Effector memory CD8-positive, alpha-beta T cell (primary cell): ENCODE measurements at regions not wholly inside any gene's neighbourhood (a gene's known extent, or its start where the extent isn't known, plus 50 kb on each side); places are given as distances from the start of the nearest gene placed in this dataset.
A peak's percentile ranks its signal among the peaks of the same experiment; 100 is the strongest.
"Not testable (repeated sequence)": the region's sequence is repeated elsewhere in the genome, so short reads cannot be mapped to it uniquely, and the experiment has no call there.

ENCODE experiments used
- ATAC-seq: fragments of 150-1000 bp; cut with Tn5 transposase; replicated peaks from 2 replicates; pipeline ENCODE4 v1.10.0; 2021; ENCODE audit warnings: mild to moderate bottlenecking, moderate library complexity
- DNase-seq, 3 experiments: peaks; one replicate each; pipeline ENCODE4 v3.0.0; 2021
- H3K27ac Mint-ChIP-seq, 2 donors: one replicate each; pipeline ENCODE4 v1.8.0; 2022; ENCODE audit warnings: mild to moderate bottlenecking in 2 of 2, mixed read lengths in 2 of 2, moderate library complexity in 2 of 2
- H3K27me3 Mint-ChIP-seq, 2 donors: one replicate each; pipeline ENCODE4 v1.8.0; 2022; ENCODE audit warnings: mixed read lengths in 2 of 2
- H3K36me3 Mint-ChIP-seq: one replicate; pipeline ENCODE4 v1.8.0; 2022; ENCODE audit warnings: mild to moderate bottlenecking, moderate library complexity, mixed read lengths; ENCODE audit not compliant: insufficient read depth
- H3K4me1 Mint-ChIP-seq, 2 donors: one replicate each; pipeline ENCODE4 v1.8.0; 2022; ENCODE audit warnings: low read depth in 2 of 2, mixed read lengths in 2 of 2
- H3K4me3 Mint-ChIP-seq, 2 donors: one replicate each; pipeline ENCODE4 v1.8.0; 2022; ENCODE audit warnings: mild to moderate bottlenecking in 2 of 2, mixed read lengths in 2 of 2, moderate library complexity in 2 of 2
- H3K9me3 Mint-ChIP-seq, 2 donors: one replicate each; pipeline ENCODE4 v1.8.0; 2022; ENCODE audit warnings: mixed read lengths in 2 of 2

DNA sequence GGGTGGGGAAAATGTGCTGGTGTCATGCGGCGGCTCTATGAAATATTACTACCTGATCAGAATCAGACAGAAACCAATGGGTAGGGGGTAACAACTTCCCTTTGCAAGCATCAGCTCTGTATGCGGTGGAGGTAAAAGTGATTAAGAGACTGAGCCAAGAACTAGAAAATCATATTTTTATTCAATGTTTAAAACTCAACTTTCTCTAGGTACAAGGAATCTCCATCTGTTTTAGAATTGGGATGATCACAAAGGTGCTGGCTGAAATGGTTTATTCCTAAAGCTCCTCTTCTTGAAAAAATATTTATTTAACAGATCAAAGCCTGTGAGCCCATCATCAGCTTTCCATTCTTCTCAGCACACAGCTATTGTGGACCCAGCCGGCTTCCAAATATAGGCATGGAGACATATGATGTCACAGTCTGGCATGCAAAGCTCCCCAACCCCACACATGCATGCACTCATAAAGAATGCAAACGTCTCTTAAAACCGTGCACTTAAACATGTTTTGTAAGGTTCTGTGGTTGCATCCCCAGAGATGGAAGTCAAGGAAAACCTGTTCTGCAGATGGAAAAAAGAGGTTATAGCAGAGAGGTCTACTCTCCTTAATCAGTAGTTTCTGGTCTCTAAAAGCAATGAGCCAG is 126.0 kb downstream of the SKIDA1 start:
- H3K4me3 Mint-ChIP-seq, result no peak overlapping the region
- no peaks in the 10 kb centered on the region for H3K36me3 Mint-ChIP-seq
- H3K27me3 Mint-ChIP-seq, result peaks cover 6 to 13% of the 10 kb centered on the region in 2 donors
- H3K9me3 Mint-ChIP-seq, result no peaks in the 10 kb centered on the region
- H3K4me1 Mint-ChIP-seq, result no peaks in the 10 kb centered on the region
- ATAC-seq (no peak), DNase-seq (no peak)
- H3K27ac Mint-ChIP-seq, result no peak overlapping the region

DNA sequence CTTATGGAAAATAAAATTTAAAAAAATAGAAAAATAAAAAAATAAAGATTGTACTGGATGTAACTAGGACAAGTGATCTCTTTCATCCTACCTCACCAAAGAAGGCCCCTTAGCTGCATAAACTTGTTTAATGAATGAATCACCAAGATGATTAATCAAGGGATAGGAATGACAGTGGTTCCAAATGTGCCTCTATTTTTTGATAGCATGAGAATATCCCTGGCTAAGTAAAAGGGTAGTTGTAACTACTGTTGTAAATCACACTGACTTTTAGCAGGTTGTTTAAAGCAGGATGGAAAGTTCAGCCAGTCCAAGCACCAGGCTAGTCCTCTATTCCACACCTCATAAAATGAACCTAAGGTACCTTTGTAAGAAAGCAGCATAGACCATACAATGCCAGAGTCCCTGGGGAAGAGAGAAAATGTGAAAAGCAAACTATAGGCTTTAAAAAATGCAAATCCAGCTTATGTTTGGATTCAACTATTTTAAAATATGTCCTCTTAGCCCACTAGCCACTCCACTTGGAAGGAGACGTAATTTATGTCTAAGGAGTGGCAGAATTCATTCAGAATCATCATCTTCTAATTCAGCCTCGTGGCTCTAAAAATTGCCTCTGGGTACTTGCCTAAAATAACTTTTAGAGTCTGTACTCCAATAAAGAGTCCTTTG is 126.8 kb downstream of the SKIDA1 start:
- peaks cover 13% of the 10 kb centered on the region in 2 donors for H3K27me3 Mint-ChIP-seq
- H3K9me3 Mint-ChIP-seq, result no peaks in the 10 kb centered on the region
- H3K4me3 Mint-ChIP-seq, result no peak overlapping the region
- DNase-seq (no peak), ATAC-seq (no peak)
- no peak overlapping the region for H3K27ac Mint-ChIP-seq
- H3K4me1 Mint-ChIP-seq, result no peaks in the 10 kb centered on the region
- no peaks in the 10 kb centered on the region for H3K36me3 Mint-ChIP-seq

- Mint-ChIP-seq H3K27me3 (peaks cover 13 to 14% of the 10 kb centered on the region in 2 donors), H3K9me3 (no peaks in the 10 kb centered on the region), H3K36me3 (no peaks in the 10 kb centered on the region), H3K4me1 (no peaks in the 10 kb centered on the region), H3K4me3 (no peak overlapping the region), H3K27ac (no peak overlapping the region)
- no peak for ATAC-seq
- no peak for DNase-seq
Observed at GRCh38 chr10:21396889-21397288, 128.6 kb downstream of the SKIDA1 start.

- peaks cover 15 to 22% of the 10 kb centered on the region in 2 donors for H3K27me3 Mint-ChIP-seq
- H3K4me1 Mint-ChIP-seq, result no peaks in the 10 kb centered on the region
- DNase-seq (no peak), ATAC-seq (no peak)
- no peaks in the 10 kb centered on the region for H3K36me3 Mint-ChIP-seq
- no peaks in the 10 kb centered on the region for H3K9me3 Mint-ChIP-seq
- H3K27ac Mint-ChIP-seq, result no peak overlapping the region
- H3K4me3 Mint-ChIP-seq, result no peak overlapping the region
Observed at GRCh38 chr10:21393931-21394330, 131.6 kb downstream of the SKIDA1 start.

DNA sequence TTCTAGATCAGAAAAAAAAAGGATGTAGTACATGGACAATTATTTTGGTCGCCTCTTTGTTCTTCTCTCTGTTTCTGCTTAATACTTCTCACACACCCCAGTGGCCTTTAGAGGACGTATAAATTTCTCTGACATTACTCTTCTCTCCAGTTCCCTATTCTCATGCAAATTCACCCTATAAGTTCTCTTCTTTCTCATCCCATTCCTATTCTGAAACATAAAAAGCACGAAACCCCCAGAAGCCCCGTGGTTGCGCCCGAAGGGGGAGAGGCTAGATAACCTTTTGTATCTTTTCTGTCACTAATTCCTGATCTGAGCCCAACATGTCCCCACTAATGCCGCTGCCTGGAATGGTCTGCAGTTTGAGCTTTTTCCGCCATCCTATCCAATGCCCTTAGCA is 136.9 kb downstream of the SKIDA1 start:
- DNase-seq, result no peak
- no peak for ATAC-seq
- no peaks in the 10 kb centered on the region for H3K36me3 Mint-ChIP-seq
- H3K4me3 Mint-ChIP-seq, result no peak overlapping the region
- H3K9me3 Mint-ChIP-seq, result no peaks in the 10 kb centered on the region
- H3K27ac Mint-ChIP-seq, result no peak overlapping the region
- no peaks in the 10 kb centered on the region for H3K4me1 Mint-ChIP-seq
- peaks cover 20 to 26% of the 10 kb centered on the region in 2 donors for H3K27me3 Mint-ChIP-seq

DNA sequence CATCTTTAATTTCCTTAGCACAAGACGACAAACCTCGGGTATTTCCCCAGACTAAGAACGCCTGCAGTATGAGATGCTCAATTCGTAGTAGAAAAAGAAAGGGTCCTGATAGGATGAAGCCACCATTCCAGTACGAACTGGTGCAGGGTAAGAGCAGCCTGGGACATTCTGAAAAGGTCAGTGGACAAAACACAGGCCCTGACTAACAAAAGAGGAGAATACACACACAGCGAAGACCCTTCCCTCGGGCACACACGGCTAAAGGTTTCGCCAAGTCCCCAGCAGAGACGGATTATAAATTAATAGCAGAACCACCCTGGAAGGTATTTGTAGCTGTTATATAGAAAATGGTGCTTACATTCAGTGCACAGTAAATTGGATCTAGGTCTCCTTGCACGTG is 137.6 kb downstream of the SKIDA1 start:
- DNase-seq, result no peak
- peaks cover 20 to 26% of the 10 kb centered on the region in 2 donors for H3K27me3 Mint-ChIP-seq

GRCh38 chr10:21385996-21386585 is 139.4 kb downstream of the SKIDA1 start:
- DNase-seq (no peak), ATAC-seq (no peak)
- Mint-ChIP-seq H3K9me3 (no peaks in the 10 kb centered on the region), H3K27me3 (peaks cover 20 to 33% of the 10 kb centered on the region in 2 donors), H3K27ac (no peak overlapping the region), H3K4me1 (no peaks in the 10 kb centered on the region), H3K4me3 (no peak overlapping the region), H3K36me3 (no peaks in the 10 kb centered on the region)

More for the DNA sequence above, 137.6 kb downstream of the SKIDA1 start:
- Mint-ChIP-seq H3K27ac (no peak overlapping the region), H3K4me3 (no peak overlapping the region), H3K4me1 (no peaks in the 10 kb centered on the region), H3K36me3 (no peaks in the 10 kb centered on the region), H3K9me3 (no peaks in the 10 kb centered on the region)
- no peak for ATAC-seq

GRCh38 chr10:21385536-21385935 is 139.9 kb downstream of the SKIDA1 start:
- H3K27me3 Mint-ChIP-seq, result peaks cover 19 to 27% of the 10 kb centered on the region in 2 donors
- H3K36me3 Mint-ChIP-seq, result no peaks in the 10 kb centered on the region
- ATAC-seq, result no peak
- H3K4me1 Mint-ChIP-seq, result no peaks in the 10 kb centered on the region
- H3K9me3 Mint-ChIP-seq, result no peaks in the 10 kb centered on the region
- no peak for DNase-seq
- H3K4me3 Mint-ChIP-seq, result no peak overlapping the region
- H3K27ac Mint-ChIP-seq, result no peak overlapping the region

DNA sequence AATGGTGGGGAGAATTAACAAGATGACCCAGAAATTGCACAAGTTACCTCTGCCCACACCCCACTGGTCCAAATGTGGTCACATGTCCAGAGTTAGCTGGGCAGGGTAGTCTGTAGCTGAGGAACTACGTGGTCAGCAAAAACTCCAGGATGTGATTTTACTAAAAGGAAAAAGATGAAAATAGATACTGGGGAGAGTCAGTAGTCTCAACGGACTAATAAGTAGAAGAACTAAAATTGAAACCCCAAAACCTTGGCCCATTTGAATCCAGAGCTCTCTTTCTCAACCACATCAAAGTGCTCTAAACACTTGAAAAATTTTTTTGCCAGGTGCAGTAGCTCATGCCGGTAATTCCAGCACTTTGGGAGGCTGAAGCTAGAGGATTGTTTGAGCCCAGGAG is 146.3 kb downstream of the SKIDA1 start:
- DNase-seq, result no peak
- Mint-ChIP-seq H3K36me3 (no peaks in the 10 kb centered on the region), H3K4me1 (no peaks in the 10 kb centered on the region), H3K27ac (no peak overlapping the region), H3K9me3 (no peaks in the 10 kb centered on the region), H3K4me3 (no peak overlapping the region), H3K27me3 (peaks cover 0 to 9% of the 10 kb centered on the region in 2 donors)
- ATAC-seq, result no peak

GRCh38 chr10:21375274-21375673 is 150.2 kb downstream of the SKIDA1 start:
- H3K36me3 Mint-ChIP-seq, ATAC-seq, DNase-seq, H3K27ac Mint-ChIP-seq, H3K9me3 Mint-ChIP-seq, H3K27me3 Mint-ChIP-seq, H3K4me3 Mint-ChIP-seq, H3K4me1 Mint-ChIP-seq: not testable (repeated sequence)

GRCh38 chr10:21373881-21374280 is 151.6 kb downstream of the SKIDA1 start:
- not testable (repeated sequence) for H3K4me1 Mint-ChIP-seq, H3K27me3 Mint-ChIP-seq, DNase-seq, H3K4me3 Mint-ChIP-seq, H3K36me3 Mint-ChIP-seq, ATAC-seq, H3K9me3 Mint-ChIP-seq
- peak overlapping the region in 1 of 2 donors; percentile 13 for H3K27ac Mint-ChIP-seq

- H3K36me3 Mint-ChIP-seq, result no peaks in the 10 kb centered on the region
- peak overlapping the region in 1 of 2 donors; percentile 41 for H3K4me3 Mint-ChIP-seq
Observed at GRCh38 chr10:21372651-21373410, 152.7 kb downstream of the SKIDA1 start.

GRCh38 chr10:21369697-21370096 is 155.8 kb downstream of the SKIDA1 start:
- H3K4me3 Mint-ChIP-seq, result no peak overlapping the region
- ATAC-seq (no peak), DNase-seq (no peak)
- no peaks in the 10 kb centered on the region for H3K36me3 Mint-ChIP-seq
- H3K4me1 Mint-ChIP-seq, result peaks cover 5% of the 10 kb centered on the region in 2 donors
- no peaks in the 10 kb centered on the region for H3K27me3 Mint-ChIP-seq
- H3K9me3 Mint-ChIP-seq, result no peaks in the 10 kb centered on the region
- no peak overlapping the region for H3K27ac Mint-ChIP-seq

More at GRCh38 chr10:21372651-21373410, 152.7 kb downstream of the SKIDA1 start:
- H3K4me1 Mint-ChIP-seq, result peaks cover 5% of the 10 kb centered on the region in 2 donors
- peak in 2 of 3 experiments; percentile 1 to 7 for DNase-seq
- H3K27ac Mint-ChIP-seq, result peak overlapping the region in 1 of 2 donors; percentile 15
- H3K27me3 Mint-ChIP-seq, result no peaks in the 10 kb centered on the region
- H3K9me3 Mint-ChIP-seq, result no peaks in the 10 kb centered on the region
- peak; percentile 64 for ATAC-seq
